ENCODE measurements at regions not wholly inside any gene's neighbourhood (a gene's known extent, or its start where the extent isn't known, plus 50 kb on each side); places are given as distances from the start of the nearest gene placed in this dataset.

GRCh38 chr14:51318813-51319597, 79.0 kb downstream of the TMX1 start:
- TF ChIP-seq CTCF (IDR thresholded peaks at IDR 0.05; ENCODE audit: insufficient read depth, low read length, poor library complexity, severe bottlenecking) (no peak), EZH2phosphoT487 (conservative IDR thresholded peaks at IDR 0.05; ENCODE audit: low read length) (no peak)
